HepG2 (cell line): ENCODE measurements at regions not wholly inside any gene's neighbourhood (a gene's known extent, or its start where the extent isn't known, plus 50 kb on each side); places are given as distances from the start of the nearest gene placed in this dataset.

Experiments
- CREB1 ChIP-seq, 2 experiments: fragments of 450-650 bp in 1 of 2; IDR thresholded peaks; 2 replicates each; pipeline ENCODE4 v1.6.1; 2016 to 2017; ENCODE audit warnings: control low read depth in 1 of 2, mild to moderate bottlenecking in 1 of 2, missing compliant biosample characterization in 1 of 2, missing genetic modification characterization in 1 of 2
- JUND ChIP-seq: sonication (generic); formaldehyde crosslinking; IDR thresholded peaks from 2 replicates; pipeline ENCODE4 v1.8.0; 2022; ENCODE audit warnings: mild to moderate bottlenecking, missing genetic modification reagents
- TF ChIP-seq, protein P1 (sequence below): sonication (generic); formaldehyde crosslinking; IDR thresholded peaks from 2 replicates; pipeline ENCODE4 v1.5.1; 2020; ENCODE audit warnings: mild to moderate bottlenecking, missing genetic modification reagents, borderline replicate concordance
- TF ChIP-seq, protein P2 (sequence below): sonication (generic); formaldehyde crosslinking; IDR thresholded peaks from 2 replicates; pipeline ENCODE4 v1.5.0; 2020; ENCODE audit warnings: mild to moderate bottlenecking, missing genetic modification reagents, moderate library complexity

DNA sequence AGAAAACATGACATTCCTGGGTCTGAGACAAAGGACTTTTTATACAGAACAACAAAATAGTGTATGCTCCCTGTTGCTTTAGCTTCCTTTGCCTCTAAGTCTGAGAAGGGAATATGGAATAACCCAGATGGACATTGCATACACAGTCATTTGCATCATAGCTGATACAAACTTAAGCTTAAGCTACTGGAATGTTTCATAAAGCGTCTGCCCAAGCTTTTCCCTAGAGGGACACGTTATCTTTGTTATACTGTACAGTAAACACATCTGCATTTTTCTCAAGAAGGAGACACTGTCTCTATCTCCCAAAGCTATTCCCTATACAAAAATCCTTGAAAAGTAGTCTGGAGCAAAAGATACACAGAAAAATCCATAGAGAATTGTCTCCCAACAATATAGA lies 775.0 kb downstream of the DIPK2A start:
- TF ChIP-seq, protein P1, sequence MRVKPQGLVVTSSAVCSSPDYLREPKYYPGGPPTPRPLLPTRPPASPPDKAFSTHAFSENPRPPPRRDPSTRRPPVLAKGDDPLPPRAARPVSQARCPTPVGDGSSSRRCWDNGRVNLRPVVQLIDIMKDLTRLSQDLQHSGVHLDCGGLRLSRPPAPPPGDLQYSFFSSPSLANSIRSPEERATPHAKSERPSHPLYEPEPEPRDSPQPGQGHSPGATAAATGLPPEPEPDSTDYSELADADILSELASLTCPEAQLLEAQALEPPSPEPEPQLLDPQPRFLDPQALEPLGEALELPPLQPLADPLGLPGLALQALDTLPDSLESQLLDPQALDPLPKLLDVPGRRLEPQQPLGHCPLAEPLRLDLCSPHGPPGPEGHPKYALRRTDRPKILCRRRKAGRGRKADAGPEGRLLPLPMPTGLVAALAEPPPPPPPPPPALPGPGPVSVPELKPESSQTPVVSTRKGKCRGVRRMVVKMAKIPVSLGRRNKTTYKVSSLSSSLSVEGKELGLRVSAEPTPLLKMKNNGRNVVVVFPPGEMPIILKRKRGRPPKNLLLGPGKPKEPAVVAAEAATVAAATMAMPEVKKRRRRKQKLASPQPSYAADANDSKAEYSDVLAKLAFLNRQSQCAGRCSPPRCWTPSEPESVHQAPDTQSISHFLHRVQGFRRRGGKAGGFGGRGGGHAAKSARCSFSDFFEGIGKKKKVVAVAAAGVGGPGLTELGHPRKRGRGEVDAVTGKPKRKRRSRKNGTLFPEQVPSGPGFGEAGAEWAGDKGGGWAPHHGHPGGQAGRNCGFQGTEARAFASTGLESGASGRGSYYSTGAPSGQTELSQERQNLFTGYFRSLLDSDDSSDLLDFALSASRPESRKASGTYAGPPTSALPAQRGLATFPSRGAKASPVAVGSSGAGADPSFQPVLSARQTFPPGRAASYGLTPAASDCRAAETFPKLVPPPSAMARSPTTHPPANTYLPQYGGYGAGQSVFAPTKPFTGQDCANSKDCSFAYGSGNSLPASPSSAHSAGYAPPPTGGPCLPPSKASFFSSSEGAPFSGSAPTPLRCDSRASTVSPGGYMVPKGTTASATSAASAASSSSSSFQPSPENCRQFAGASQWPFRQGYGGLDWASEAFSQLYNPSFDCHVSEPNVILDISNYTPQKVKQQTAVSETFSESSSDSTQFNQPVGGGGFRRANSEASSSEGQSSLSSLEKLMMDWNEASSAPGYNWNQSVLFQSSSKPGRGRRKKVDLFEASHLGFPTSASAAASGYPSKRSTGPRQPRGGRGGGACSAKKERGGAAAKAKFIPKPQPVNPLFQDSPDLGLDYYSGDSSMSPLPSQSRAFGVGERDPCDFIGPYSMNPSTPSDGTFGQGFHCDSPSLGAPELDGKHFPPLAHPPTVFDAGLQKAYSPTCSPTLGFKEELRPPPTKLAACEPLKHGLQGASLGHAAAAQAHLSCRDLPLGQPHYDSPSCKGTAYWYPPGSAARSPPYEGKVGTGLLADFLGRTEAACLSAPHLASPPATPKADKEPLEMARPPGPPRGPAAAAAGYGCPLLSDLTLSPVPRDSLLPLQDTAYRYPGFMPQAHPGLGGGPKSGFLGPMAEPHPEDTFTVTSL (CRISPR knock-in tag) = no peak
- TF ChIP-seq JUND (CRISPR knock-in tag) = no peak
- no peak for TF ChIP-seq CREB1 (IDR thresholded peaks at IDR 0.05)
- TF ChIP-seq CREB1 (CRISPR knock-in tag; IDR thresholded peaks at IDR 0.05) = no peak
- TF ChIP-seq, protein P2, sequence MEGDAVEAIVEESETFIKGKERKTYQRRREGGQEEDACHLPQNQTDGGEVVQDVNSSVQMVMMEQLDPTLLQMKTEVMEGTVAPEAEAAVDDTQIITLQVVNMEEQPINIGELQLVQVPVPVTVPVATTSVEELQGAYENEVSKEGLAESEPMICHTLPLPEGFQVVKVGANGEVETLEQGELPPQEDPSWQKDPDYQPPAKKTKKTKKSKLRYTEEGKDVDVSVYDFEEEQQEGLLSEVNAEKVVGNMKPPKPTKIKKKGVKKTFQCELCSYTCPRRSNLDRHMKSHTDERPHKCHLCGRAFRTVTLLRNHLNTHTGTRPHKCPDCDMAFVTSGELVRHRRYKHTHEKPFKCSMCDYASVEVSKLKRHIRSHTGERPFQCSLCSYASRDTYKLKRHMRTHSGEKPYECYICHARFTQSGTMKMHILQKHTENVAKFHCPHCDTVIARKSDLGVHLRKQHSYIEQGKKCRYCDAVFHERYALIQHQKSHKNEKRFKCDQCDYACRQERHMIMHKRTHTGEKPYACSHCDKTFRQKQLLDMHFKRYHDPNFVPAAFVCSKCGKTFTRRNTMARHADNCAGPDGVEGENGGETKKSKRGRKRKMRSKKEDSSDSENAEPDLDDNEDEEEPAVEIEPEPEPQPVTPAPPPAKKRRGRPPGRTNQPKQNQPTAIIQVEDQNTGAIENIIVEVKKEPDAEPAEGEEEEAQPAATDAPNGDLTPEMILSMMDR (CRISPR knock-in tag) = no peak
